Cardiac fibroblast (primary cell): ENCODE measurements at regions not wholly inside any gene's neighbourhood (a gene's known extent, or its start where the extent isn't known, plus 50 kb on each side); places are given as distances from the start of the nearest gene placed in this dataset.
A peak's percentile ranks its signal among the peaks of the same experiment; 100 is the strongest.

Source experiments
- DNase-seq, 2 donors: peaks; one replicate each; pipeline versions ENCODE4 v3.0.0 to v3.0.0-alpha.2; 2010; ENCODE audit warnings: low read depth in 2 of 2
- H3K4me3 ChIP-seq, 2 donors: replicated peaks in 1 of 2; 1 replicate in 1 of 2; 2 replicates in 1 of 2; pipeline ENCODE4 v1.5.1; 2011; ENCODE audit warnings: low read depth in 2 of 2, low read length in 2 of 2, mild to moderate bottlenecking in 2 of 2, moderate library complexity in 1 of 2
- TF ChIP-seq, protein P1 (sequence below): IDR thresholded peaks from one replicate; pipeline ENCODE4 v1.5.1; 2011; ENCODE audit warnings: low read depth, mild to moderate bottlenecking, low read length, inconsistent platforms

DNA sequence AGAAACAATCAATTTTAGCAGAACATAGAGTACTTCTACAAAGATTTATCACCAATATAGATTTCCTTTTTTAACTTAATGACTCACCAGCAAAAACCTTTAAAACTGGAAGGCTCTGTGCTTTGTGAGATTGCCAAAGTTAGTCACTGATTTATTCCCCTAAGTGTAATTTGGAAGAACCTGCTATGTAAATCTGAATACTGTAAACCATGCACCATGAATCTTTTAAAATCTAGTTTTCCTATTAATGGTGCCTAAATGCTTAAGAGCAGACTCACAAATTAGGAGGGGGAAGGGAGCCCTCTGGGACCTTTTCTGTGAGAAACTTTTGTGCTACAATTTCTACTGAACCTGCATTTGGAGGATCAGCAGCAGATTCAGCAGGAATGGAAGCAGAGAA lies 57.8 kb upstream of the PNRC1 start:
- TF ChIP-seq, protein P1, sequence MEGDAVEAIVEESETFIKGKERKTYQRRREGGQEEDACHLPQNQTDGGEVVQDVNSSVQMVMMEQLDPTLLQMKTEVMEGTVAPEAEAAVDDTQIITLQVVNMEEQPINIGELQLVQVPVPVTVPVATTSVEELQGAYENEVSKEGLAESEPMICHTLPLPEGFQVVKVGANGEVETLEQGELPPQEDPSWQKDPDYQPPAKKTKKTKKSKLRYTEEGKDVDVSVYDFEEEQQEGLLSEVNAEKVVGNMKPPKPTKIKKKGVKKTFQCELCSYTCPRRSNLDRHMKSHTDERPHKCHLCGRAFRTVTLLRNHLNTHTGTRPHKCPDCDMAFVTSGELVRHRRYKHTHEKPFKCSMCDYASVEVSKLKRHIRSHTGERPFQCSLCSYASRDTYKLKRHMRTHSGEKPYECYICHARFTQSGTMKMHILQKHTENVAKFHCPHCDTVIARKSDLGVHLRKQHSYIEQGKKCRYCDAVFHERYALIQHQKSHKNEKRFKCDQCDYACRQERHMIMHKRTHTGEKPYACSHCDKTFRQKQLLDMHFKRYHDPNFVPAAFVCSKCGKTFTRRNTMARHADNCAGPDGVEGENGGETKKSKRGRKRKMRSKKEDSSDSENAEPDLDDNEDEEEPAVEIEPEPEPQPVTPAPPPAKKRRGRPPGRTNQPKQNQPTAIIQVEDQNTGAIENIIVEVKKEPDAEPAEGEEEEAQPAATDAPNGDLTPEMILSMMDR, result no peak
- no peak overlapping the region for H3K4me3 ChIP-seq
- peak; percentile 72 to 79 for DNase-seq

DNA sequence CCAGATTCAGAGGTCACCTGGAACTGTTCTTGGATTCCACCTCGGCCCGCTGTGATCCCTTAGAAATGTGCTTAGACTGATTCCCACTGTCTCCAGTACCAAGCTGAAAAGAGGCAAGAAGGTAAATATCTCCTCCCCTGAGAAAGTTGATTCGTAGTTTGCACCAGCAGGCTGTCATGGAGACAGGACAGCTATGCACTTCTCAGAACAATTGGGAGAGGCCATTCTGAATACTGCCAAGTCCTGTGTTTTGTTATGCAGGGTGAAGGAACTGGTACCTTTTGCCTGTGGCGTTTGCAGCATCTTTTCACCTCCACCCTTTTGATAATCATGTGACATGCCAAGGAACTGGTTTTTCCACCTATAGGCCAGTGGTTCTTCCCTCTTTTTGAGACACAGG lies 58.2 kb upstream of the RNGTT start:
- TF ChIP-seq, protein P1, result no peak
- no peak for DNase-seq
- no peak overlapping the region for H3K4me3 ChIP-seq

DNA sequence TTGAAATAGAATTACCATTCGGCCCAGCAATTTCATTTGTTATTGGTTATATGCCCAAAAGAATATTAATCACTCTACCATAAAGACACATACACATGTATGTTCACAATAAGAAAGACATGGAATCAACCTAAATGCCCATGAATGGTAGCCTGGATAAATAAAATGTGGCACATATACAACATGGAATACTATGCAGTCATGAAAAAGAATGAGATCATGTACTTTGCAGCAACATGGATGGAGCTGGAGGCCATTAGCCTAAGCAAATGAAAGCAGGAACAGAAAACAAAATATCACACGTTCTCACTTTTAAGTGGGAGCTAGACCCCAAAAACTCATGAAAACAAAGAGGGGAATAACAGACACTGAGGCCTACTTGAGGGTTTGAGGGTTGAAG lies 52.6 kb upstream of the RNGTT start:
- DNase-seq, result no peak
- H3K4me3 ChIP-seq, result no peak overlapping the region
- TF ChIP-seq, protein P1, result no peak

DNA sequence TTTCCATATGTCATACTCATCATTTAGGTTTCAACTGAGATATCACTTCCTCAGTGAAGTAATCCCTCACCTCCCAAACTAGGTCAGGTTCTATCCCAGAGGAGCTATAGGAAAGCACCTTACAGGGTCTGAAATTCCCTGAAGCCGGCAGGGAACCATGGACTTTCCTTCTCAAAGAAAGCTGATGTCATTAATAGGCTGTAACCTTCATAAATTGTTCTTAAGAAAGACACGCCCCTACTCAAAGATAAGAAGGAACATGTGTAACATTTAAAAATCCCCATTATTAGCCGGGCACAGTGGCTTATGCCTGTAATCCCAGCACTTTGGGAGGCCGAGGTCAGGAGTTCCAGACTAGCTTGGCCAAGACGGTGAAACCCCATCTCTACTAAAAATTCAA lies 50.0 kb upstream of the RNGTT start:
- no peak for DNase-seq
- TF ChIP-seq, protein P1, result no peak
- H3K4me3 ChIP-seq, result no peak overlapping the region
